ENCODE measurements at regions not wholly inside any gene's neighbourhood (a gene's known extent, or its start where the extent isn't known, plus 50 kb on each side); places are given as distances from the start of the nearest gene placed in this dataset.
"Not testable (repeated sequence)": the region's sequence is repeated elsewhere in the genome, so short reads cannot be mapped to it uniquely, and the experiment has no call there.

GRCh38 chr7:81264116-81264515 is 345.3 kb upstream of the SEMA3C start:
- no peaks in the 10 kb centered on the region for H3K27me3 Mint-ChIP-seq (ENCODE audit: low read depth, poor library complexity)
- no peaks in the 10 kb centered on the region for H3K4me1 Mint-ChIP-seq
- TF ChIP-seq CTCF (IDR thresholded peaks at IDR 0.05): no peak
- no peak overlapping the region for H3K4me3 Mint-ChIP-seq
- H3K9me3 Mint-ChIP-seq: peaks cover 62% of the 10 kb centered on the region
- H3K27ac Mint-ChIP-seq: no peak overlapping the region
- peaks cover 10% of the 10 kb centered on the region for H3K36me3 Mint-ChIP-seq (ENCODE audit: low read depth)
- no peak for DNase-seq

DNA sequence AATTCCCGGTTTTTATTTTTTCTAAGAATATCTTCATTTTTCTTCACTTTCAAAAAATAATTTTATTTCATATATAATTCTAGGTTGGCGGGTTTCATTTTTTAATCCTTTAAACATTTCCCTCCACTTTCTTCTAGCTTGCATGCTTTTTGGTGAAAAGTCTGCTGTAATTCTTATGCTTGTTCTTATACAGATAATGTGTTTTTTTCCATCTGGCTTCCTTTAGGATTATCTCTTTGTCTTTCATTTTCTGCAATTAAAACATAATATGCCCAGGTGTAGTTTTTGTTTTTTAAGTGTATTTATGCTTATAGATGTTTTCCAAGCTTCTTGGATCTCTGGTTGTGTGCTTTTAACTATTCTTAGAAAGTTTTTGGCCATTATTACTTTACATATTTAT is 341.3 kb upstream of the SEMA3C start:
- DNase-seq: no peak
- Mint-ChIP-seq H3K4me3 (no peak overlapping the region), H3K36me3 (ENCODE audit: low read depth) (peaks cover 10% of the 10 kb centered on the region), H3K27me3 (ENCODE audit: low read depth, poor library complexity) (no peaks in the 10 kb centered on the region), H3K9me3 (peaks cover 52% of the 10 kb centered on the region), H3K4me1 (no peaks in the 10 kb centered on the region), H3K27ac (no peak overlapping the region)
- no peak for TF ChIP-seq CTCF (IDR thresholded peaks at IDR 0.05)

DNA sequence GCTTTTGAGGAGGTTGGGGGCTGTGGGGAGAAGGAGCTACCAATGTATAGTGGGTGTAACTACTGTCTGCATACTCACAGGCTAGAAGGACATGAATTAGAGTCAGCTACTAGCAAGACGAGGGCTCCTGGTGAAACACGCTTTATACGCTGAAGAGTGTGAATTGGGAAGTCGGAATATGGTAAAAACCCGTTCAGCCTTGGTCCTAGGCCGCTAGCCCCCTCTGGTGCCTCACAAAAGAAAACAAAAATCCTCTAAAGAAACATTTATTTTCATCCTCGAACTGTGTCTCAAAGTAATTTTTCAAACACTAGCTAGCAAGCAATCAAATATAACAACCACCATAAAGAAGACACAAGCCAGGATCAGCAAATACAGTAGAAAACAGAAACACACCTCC is 338.1 kb upstream of the SEMA3C start:
- Mint-ChIP-seq H3K9me3 (peaks cover 41% of the 10 kb centered on the region), H3K36me3 (ENCODE audit: low read depth) (peaks cover 10% of the 10 kb centered on the region), H3K4me1 (no peaks in the 10 kb centered on the region), H3K27me3 (ENCODE audit: low read depth, poor library complexity) (no peaks in the 10 kb centered on the region), H3K4me3 (no peak overlapping the region), H3K27ac (no peak overlapping the region)
- DNase-seq: no peak
- no peak for TF ChIP-seq CTCF (IDR thresholded peaks at IDR 0.05)

- Mint-ChIP-seq H3K4me3 (no peak overlapping the region), H3K27me3 (ENCODE audit: low read depth, poor library complexity) (peaks cover 3% of the 10 kb centered on the region), H3K27ac (no peak overlapping the region), H3K36me3 (ENCODE audit: low read depth) (no peaks in the 10 kb centered on the region), H3K4me1 (no peaks in the 10 kb centered on the region), H3K9me3 (peaks cover 13% of the 10 kb centered on the region)
- TF ChIP-seq CTCF (IDR thresholded peaks at IDR 0.05): no peak
- DNase-seq: no peak
Observed at GRCh38 chr7:81248420-81248819, 329.6 kb upstream of the SEMA3C start.

GRCh38 chr7:81247364-81247763 is 328.5 kb upstream of the SEMA3C start:
- DNase-seq; H3K27ac Mint-ChIP-seq; H3K4me3 Mint-ChIP-seq; H3K36me3 Mint-ChIP-seq (ENCODE audit: low read depth); H3K4me1 Mint-ChIP-seq; H3K27me3 Mint-ChIP-seq (ENCODE audit: low read depth, poor library complexity): not testable (repeated sequence)
- peaks cover 13% of the 10 kb centered on the region for H3K9me3 Mint-ChIP-seq

GRCh38 chr7:81245353-81245752 is 326.5 kb upstream of the SEMA3C start:
- peaks cover 17% of the 10 kb centered on the region for H3K9me3 Mint-ChIP-seq
- DNase-seq: no peak
- no peak overlapping the region for H3K4me3 Mint-ChIP-seq
- TF ChIP-seq CTCF (IDR thresholded peaks at IDR 0.05): no peak
- no peaks in the 10 kb centered on the region for H3K4me1 Mint-ChIP-seq
- H3K36me3 Mint-ChIP-seq (ENCODE audit: low read depth): no peaks in the 10 kb centered on the region
- H3K27me3 Mint-ChIP-seq (ENCODE audit: low read depth, poor library complexity): peaks cover 3% of the 10 kb centered on the region
- H3K27ac Mint-ChIP-seq: no peak overlapping the region

Measured in nephron progenitor cell (in vitro differentiated cells).